Medulla oblongata (tissue), 1 donor: ENCODE measurements at regions not wholly inside any gene's neighbourhood (a gene's known extent, or its start where the extent isn't known, plus 50 kb on each side); places are given as distances from the start of the nearest gene placed in this dataset.
"Not testable (repeated sequence)": the region's sequence is repeated elsewhere in the genome, so short reads cannot be mapped to it uniquely, and the experiment has no call there.

Experiments used
- DNase-seq: peaks from one replicate; pipeline ENCODE4 v3.0.0-alpha.2; 2015; ENCODE audit errors: extremely low spot score

DNA sequence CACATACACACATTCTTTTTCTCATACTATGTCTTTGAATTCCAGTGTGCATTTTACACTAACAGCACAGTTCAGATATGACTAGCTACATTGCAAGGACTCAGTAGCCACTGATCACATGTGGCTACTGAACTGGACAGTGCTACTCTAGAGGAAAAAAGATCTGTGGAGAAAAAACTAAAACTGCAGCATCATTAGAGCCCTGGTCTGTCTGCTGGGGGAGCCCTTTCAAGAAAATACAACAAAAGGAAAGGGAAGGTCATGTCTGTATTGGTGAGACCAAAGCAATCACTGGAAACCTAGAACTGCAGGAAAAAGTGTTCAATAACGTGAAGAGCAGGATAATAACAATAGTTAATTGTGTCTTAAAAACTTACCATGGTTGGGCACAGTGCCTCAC lies 132.3 kb upstream of the JARID2 start:
- DNase-seq, result no peak

DNA sequence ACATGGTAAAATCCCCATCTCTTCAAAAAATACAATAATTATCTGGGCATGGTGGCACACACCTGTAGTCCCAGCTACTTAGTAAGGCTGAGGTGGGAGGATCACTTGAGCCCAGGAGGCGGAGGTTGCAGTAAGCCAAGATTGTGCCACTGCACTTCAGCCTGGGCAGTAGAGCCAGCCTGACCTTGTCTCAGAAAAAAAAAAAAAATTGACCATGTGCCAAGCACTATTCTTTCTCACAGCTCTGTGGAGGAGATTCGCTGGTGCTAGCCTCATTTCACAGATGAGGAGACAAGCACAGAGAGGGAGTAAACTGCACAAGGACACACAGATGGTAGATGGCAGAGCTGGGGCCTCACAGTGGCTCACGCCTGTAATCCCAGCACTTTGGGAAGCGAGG lies 131.8 kb upstream of the JARID2 start:
- no peak for DNase-seq

DNA sequence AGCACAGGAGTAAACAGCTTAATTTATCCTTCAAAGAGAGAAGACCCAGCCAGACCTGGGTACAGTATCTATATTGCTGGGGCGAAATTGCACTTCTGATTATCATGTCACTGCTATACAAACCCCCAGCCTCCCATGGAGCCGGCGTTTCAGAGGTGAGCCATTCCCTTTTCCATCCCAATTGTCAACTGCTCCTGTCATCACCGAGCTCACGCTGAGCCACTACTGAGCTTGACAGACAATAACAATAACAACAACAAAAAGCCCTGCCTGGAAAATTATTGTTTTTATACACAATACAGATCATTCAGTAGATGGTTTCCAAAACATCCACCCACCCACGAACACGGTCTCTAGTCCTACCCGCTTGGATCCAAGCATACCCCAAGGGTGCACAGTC lies 129.0 kb upstream of the JARID2 start:
- DNase-seq, result no peak

DNA sequence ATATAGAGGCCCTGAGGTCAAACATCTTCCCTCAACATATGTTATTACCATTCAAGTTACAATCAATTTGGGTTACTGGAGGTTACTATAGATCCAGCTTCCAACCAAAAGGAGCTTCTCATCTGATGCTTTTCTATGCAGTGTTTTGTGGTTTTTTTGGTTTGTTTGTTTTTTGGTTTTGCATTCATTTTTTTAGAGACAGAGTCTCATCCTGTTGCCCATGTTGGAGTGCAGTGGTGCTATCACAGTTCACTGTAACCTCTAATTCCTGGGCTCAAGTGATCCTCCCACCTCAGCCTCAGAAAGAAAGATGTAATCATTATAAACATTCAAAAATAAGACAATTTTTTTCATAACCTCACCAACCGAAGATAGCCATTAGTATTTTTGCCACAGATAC lies 124.4 kb upstream of the JARID2 start:
- no peak for DNase-seq

DNA sequence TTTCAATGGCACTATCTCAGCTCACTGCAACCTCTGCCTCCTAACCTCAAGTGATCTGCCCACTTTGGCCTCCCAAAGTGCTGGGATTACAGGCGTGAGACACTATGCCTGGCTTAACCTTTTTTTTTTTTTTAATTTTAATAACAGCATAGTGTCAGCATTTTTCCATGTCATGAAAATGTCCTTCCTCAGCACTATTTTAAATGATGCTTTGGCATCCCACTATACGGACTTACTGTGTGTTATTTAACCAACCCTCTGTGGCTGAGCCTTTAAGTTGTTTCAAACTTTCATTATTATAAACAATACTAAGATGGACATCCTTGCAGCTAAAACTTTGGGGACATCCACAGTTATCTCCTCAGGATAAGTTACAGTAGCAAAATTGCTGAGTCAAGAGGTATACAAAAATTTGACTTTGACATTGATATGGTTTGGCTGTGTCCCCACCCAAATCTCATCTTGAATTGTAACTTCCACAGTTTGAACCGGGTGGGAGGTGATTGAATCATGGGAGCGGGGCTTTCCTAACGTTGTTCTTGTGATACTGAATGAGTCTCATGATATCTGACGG lies 123.8 kb upstream of the JARID2 start:
- DNase-seq, result no peak

DNA sequence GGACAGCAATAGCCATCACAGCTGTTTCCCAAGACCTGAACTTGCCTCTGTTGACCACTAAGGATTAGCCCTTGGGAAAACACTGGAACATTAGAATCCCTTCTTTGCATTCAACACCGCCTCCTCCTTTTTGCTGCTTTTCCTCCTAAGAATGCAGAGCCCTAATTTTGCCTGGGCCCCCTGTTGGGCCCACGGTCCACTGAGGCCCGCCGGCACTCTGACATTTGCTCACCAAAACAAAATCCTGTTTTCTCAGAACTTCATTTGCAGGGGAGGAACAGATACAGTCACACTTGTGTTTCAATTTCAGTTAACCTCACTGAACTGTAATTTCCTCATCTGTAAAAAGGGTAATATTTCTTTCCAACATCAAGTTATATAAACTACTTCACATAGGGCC lies 116.0 kb upstream of the JARID2 start:
- no peak for DNase-seq

DNA sequence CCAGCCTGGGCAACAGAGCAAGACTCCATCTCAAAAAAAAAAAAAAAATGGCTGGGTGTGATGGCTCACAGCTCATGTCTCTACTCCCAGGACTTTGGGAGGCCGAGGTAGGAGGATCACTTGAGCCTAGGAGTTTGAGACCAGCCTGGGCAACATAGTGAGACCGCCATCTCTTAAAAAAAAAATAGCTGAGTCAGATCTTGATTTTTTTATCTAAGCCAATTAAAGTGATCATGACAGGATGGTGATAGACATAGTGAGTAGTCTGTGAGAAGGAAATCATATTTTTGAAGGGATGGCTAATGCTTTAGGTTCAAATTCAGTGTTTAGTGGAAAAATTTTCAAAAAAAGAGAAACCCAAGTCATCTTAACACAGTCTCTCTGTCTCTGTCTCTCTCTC lies 114.6 kb upstream of the JARID2 start:
- no peak for DNase-seq

DNA sequence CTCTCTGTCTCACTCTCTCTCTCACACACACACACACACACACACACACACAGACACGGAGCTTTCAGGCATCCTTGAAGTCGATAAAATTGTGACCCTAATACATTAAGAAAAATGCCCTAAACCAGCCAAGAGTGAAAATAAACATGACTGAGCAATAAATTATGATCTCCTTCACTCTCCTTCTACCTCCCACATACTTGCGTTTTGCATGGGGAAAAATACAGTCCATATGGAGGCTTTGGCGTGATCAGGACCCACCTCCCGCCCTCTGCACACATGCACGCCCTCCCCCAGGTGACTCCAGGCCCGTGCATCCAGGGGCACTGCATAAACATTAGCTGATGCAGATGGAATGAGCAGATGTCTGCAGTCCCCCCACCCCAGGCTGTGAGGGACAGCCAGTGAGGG lies 114.2 kb upstream of the JARID2 start:
- DNase-seq, result no peak

DNA sequence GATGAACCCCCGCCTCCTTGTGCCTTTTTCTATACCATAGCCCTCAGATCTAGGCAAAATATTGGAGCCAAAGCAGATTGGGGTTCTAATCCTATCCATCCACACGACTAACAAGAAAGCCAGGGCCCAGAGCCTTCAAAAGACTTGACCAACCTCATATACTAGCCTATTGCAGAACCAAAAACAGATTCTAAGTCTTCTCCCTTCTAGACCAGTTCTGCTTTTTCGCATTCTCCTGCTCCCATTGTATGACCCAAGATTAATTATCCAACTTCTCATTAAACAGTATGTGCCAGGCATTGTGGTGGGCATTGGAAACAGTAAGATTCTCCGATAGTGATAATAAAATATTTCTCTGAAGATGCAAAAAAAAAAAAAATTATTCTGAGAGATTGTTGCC lies 113.7 kb upstream of the JARID2 start:
- DNase-seq, result no peak

DNA sequence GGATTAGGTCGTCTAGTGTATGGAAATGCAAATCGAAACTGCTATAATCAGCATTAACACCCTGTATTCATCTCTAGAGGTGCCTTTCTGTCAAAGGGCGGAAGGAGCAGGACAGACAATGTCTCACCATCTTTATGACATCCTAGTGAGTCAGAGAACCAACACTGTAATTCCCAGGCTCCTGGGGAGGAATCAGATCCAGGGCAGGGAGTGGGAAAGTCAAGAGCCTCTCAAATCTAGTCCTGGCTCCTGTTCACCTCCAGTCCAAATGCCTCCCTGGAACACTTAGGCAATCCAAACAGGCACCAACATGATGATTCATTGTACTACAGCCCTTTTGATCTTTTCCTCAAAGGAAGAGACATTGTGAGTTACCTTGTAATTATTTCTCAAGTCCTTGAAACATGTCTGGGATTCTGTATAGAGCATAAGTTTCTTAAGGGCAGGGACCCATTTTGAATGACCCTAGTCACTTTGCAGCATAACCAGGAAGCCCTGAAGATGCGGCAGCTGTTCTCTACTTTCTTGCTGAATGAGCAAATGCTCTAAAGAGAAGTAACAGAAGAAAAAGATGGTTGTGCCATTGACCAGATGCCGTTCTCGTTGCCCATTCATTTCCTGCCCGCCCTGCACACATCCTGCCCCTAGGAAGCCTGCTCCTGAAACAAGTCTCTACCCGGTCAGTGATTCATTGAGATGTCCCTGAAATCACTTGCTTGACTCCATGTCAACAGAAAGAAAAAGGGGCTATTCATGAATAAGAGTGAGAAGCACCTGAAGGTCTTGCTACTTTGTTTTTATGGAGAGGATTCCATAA lies 112.8 kb upstream of the JARID2 start:
- DNase-seq, result no peak

DNA sequence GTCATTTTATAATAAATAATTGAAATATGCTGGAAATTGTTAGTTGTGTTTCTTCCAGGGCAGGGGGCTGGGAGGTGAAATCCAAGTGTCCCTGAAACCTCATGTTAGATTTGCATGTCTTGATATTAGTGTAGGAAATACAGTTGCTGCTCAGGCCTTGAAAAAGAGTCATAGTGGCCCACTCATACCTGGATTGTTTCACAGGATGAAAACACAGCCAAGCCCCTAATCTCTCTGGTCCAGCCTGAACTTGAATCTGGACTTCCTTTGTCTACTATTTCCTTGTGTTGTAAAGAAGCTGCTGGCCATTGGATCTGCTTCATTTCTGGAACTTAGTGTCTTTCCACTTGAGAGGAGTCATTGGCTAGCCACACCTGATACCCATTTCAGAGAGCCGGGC lies 108.8 kb upstream of the JARID2 start:
- DNase-seq, result no peak

DNA sequence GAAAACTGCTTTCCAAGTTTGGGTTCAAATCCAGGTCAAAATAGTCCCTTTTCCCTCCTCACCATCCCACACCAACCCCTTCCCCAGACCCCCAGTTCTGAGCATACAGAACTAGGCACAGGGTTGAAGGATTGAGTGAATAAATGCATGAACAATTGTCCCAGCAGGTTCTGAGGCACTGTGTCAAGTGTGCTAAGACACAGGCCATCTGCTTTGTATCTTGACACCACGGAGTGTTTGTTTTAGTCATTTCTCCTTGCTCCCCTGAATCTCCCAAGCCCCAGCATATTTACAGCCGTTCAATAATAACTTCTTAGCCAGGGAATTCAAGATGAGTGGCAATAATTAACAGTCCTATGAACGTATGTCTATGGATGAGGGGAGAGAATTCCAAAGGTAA lies 102.8 kb upstream of the JARID2 start:
- no peak for DNase-seq

DNA sequence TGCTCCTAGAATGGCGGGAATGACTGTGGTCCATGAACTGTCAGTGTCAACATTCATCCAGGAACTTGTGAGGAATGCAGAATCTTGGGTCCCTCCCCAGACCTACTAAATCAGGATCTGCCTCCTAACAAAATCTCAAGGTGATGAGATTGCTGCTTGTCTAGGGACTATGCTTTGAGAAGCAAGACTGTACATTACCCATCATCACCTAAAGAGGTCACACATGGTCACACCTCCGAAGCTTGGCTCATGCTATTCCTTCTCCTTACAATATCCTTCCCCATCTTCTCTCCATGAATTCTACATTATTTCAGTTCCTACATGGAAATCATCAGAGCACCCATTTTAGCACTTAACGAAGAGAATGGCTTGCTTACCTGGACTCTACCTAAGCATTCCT lies 102.3 kb upstream of the JARID2 start:
- no peak for DNase-seq

DNA sequence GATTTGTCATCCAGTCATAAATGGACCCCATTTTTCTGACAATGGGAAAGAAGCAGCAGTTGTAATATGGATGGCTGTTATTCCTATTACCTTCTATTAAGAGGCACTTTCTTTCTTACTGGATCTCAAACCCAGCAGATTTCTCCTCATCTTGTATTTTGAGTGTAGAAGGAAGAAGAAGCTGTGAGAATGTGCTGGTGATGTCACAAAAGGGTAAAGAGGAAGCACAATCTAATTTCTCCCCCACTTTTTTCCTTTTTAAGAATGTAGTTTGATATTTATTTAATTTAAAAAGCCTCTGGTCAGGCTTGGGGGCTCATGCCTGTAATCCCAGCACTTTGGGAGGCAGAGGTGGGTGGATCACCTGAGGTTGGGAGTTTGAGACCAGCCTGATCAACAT lies 100.0 kb upstream of the JARID2 start:
- no peak for DNase-seq

DNA sequence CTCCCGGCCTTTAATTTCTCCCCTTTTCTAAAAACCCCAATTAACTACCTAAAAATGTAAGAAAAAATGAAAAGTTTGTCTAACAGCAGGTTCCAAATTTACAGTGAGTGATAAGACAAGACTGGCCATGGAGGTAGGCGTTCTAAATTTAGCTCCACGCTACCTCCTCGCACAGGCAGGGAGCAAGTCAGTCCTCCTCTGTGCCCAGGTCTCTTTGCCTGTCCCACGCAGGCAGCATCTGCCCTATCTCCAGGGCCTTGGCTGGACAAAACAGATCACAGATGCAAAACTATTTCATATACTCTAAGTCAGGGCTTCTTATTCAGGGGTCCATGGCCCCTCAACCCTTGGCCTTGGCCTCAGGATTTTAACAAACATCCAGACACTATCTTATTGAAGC lies 98.0 kb upstream of the JARID2 start:
- no peak for DNase-seq

DNA sequence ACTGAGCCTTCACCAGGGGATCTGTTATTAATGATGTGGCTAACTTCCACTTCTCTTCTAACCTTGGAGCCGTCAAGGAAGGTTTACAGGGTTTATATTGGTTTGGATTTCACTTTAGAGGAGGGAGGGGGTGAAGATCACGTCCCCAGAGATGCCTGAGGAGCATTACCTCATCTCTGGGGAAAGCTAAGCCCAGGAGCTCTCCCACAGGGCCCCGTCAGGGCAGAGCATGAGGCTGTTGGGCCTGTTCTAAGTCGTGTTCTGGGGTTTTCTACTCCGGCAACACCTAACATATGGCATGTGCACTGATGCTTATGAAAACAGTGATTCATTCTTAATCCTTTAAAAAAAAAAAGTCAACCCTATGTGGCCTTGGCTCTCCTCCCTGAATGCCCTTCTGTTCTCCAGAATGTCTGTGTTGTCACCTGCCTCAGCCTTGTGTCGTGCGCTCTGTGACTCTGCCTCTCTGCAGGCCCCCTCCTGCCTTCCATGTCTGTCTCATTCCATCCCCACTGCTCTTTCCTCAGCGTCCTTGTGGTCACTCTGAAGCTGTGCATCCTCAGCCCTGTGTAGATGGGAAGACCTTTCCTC lies 97.4 kb upstream of the JARID2 start:
- DNase-seq, result no peak

DNA sequence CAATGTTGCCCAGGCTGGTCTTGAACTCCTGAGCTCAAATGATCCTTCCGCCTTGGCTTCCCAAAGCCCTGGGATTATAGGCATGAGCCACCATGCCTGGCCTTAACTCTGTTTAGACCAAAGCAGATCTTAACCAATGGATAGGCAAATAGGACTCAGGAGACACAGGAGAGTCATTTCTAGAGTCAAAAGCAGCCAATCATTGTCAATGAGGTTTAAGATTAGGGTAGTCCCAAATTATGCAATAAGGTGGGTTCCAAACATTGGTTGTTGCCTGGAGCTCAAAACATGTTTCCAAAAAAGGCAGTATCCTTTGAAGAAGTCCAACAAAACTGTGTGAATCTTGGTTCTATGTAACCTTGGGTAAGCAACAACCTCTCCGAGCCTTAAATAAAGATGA lies 95.7 kb upstream of the JARID2 start:
- no peak for DNase-seq

DNA sequence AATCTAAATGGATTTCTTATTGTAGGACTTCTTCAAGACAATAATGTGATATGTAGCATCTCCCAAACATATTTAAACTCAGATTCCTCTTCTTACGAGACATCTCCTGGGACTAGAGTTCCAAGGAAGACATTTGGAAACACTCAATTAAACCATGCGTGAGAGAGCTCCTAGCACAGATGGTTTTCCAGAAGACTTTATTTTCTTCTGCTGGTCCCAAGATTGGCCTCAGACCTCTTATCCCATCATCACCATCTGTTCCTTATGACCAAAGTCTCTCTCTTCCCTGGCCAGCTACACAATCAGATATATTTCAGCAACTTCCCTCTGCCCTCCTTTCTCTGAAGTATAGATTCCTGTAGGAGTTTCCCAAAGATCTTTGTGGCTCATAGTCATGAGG lies 93.2 kb upstream of the JARID2 start:
- no peak for DNase-seq

DNA sequence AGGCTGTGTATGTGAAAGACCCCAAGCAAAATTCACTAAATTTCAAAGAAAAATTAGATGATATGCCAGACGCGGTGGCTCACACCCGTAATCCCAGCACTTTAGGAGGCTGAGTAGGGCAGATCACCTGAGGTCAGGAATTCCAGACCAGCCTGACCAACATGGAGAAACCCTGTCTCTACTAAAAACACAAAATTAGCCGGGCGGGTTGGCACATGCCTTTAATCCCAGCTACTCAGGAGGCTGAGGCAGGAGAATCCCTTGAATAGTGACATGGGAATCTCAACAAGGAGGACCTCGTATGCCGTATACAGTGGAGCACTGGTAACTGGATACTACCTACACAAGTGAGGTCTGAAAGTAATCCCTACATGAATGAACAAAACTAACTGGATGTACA lies 92.7 kb upstream of the JARID2 start:
- no peak for DNase-seq

DNA sequence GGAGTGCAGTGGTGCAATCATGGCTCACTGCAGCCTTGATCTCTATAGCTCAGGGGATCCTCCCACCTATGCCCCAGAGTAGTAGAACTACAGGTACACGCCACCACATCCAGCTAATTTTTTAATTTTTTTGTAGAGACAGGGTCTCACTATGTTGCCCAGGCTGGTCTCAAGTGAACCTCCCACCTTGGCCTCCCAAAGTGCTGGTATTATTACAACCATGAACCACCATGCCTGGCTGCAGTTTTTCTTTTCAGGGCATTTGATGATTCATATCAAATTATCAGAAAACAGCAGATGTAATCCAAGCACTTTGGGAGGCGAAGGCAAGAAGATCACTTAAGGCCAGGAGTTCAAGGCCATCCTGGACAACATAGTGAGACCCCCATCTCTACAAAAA lies 88.4 kb upstream of the JARID2 start:
- DNase-seq, result no peak

DNA sequence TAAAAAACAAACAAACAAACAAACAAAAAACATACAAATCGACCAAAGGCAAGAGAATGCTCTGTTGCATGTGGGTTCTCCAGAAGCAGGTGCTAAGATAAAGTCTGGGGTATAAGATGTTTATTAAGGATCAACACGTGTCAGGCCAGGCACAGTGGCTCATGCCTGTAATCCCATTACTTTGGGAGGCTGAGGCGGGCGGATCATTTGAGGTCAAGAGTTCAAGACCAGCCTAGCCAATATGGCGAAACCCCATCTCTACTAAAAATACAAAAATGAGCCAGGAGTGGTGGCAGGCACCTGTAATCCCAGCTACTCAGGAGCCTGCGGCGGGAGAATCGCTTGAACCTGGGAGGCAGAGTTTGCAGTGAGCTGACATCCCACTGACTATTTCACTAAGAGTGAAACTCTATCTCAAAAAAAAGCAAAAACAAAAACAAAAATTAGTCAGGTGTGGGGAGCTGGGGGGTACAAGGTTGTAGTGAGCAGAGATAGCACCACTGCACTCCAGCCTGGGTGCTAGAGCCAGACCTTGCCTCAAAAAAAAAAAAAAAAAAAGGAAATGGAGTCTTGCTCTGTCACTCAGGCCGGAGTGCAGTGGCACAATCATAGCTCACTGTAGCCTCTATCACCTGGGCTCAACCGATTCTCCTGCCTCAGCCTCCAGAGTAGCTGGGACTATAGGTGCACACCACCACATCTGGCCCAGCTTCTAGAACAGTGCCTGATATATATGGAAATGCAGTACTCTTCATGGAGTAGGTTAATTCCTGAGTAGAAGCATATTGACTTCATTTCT lies 86.8 kb upstream of the JARID2 start:
- DNase-seq, result no peak

DNA sequence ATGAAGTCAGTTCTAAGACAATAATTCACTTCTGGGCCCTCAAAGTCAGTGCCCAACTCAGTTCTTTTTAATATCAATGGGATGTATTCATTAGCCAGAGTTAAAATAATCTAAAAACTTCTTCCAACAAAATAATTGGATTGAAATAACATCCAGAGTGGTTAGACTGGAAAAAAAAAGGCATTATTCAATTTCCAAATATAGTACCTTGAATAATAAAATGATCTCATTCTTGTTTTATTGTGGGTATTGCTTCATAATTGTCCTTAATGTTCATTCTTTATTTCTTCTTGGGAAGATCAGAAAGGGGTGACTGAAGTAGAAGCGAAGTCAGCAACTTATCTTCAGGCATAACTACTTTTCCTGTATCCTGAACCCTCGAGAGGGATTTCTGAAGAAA lies 85.1 kb upstream of the JARID2 start:
- no peak for DNase-seq

DNA sequence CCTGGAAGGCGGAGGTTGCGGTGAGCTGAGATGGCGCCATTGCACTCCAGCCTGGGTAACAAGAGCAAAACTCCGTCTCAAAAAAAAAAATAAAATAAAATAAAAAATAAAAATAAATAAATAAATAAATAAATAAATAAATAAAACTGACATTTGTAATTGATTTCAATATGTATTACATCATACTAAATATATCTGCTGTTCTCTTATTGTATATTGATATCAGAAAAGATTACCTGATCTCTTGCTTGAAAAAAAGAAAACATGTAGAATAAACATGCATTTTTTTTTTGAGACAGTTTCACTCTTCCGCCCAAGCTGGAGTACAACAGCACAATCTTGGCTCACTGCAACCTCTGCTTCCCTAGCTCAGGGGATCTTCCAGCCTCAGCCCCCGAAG lies 81.0 kb upstream of the JARID2 start:
- DNase-seq, result not testable (repeated sequence)
